ENCODE measurements at regions not wholly inside any gene's neighbourhood (a gene's known extent, or its start where the extent isn't known, plus 50 kb on each side); places are given as distances from the start of the nearest gene placed in this dataset.
"Not testable (repeated sequence)": the region's sequence is repeated elsewhere in the genome, so short reads cannot be mapped to it uniquely, and the experiment has no call there.

- Histone ChIP-seq H3K4me3 (no peak overlapping the region), H3K27ac (no peak overlapping the region), H3K27me3 (no peaks in the 10 kb centered on the region), H3K9me3 (no peaks in the 10 kb centered on the region), H3K36me3 (no peaks in the 10 kb centered on the region), H3K4me1 (peaks cover 0 to 7% (median 3%) of the 10 kb centered on the region in 4 donors)
- intact Hi-C loops (cut with DNase I) = no loop called here
- TF ChIP-seq POLR2A (IDR thresholded peaks at IDR 0.05) (no peak), CTCF (IDR thresholded peaks at IDR 0.05) (no peak)
- ATAC-seq (no peak), DNase-seq (no peak)
Observed at GRCh38 chr14:36426113-36426512, 93.9 kb downstream of the NKX2-1 start.

DNA sequence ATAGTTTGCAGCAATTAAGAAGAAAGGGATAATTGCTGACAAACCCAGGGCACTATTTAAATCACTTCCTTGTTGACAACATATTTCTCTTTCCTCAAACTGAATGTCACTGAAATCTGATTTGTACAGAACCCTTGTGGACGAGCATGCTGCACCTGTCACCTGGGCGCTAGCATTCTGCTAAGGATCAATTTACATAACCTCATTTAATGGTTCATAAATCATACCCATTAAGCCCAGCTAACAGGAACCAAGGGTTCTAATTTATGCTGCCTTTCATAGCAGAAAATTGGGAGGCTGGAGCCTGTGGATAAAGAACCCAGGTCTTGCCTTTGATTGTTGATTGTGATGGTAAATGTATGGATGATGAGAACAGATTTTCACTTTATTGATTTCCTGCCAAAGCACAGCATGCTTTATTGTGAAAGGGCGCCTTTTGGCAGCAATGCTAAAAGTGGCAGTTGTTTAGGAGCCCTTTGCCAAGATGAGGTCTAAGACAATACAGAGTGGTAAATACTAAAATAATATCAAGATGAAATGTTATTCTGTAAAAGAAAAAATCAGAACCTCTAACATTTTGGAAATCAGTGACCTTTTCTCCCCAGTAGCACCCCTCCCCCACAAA lies 95.4 kb downstream of the NKX2-1 start:
- Histone ChIP-seq H3K4me3 (no peak overlapping the region), H3K27ac (no peak overlapping the region), H3K4me1 (no peaks in the 10 kb centered on the region), H3K27me3 (no peaks in the 10 kb centered on the region), H3K36me3 (no peaks in the 10 kb centered on the region), H3K9me3 (no peaks in the 10 kb centered on the region)
- ATAC-seq (peak in 2 of 4 donors; percentile 61 to 63), DNase-seq (no peak)
- intact Hi-C loops (cut with DNase I) = no loop called here
- 69% methylated on average over 3 of the region's 3 CpGs for WGBS (ENCODE audit: insufficient coverage, low coverage, low lambda C conversion rate, missing lambda C conversion rate)
- no peak for TF ChIP-seq POLR2A (IDR thresholded peaks at IDR 0.05)
- TF ChIP-seq CTCF (IDR thresholded peaks at IDR 0.05) = no peak

- DNase-seq = no peak
- no peak for ATAC-seq
- 75% methylated on average over 4 of the region's 5 CpGs for WGBS (ENCODE audit: insufficient coverage, low coverage, low lambda C conversion rate, missing lambda C conversion rate)
Observed at GRCh38 chr14:36423430-36423829, 96.6 kb downstream of the NKX2-1 start.

GRCh38 chr14:36420149-36420687 lies 99.8 kb upstream of the MBIP start:
- intact Hi-C loops (cut with DNase I) = no loop called here
- no peak overlapping the region for H3K4me3 ChIP-seq
- H3K27me3 ChIP-seq = no peaks in the 10 kb centered on the region
- H3K27ac ChIP-seq = no peak overlapping the region
- 43% methylated on average over 4 of the region's 4 CpGs for WGBS (ENCODE audit: insufficient coverage, low coverage, low lambda C conversion rate, missing lambda C conversion rate)
- no peak for ATAC-seq
- no peaks in the 10 kb centered on the region for H3K9me3 ChIP-seq
- H3K4me1 ChIP-seq = no peaks in the 10 kb centered on the region
- H3K36me3 ChIP-seq = no peaks in the 10 kb centered on the region
- DNase-seq = no peak
- no peak for TF ChIP-seq POLR2A (IDR thresholded peaks at IDR 0.05)
- TF ChIP-seq CTCF (IDR thresholded peaks at IDR 0.05) = no peak

More at GRCh38 chr14:36423430-36423829, 96.6 kb downstream of the NKX2-1 start:
- no peaks in the 10 kb centered on the region for H3K36me3 ChIP-seq
- H3K27me3 ChIP-seq = no peaks in the 10 kb centered on the region
- no peaks in the 10 kb centered on the region for H3K4me1 ChIP-seq
- no peaks in the 10 kb centered on the region for H3K9me3 ChIP-seq
- TF ChIP-seq POLR2A (IDR thresholded peaks at IDR 0.05) = no peak
- TF ChIP-seq CTCF (IDR thresholded peaks at IDR 0.05) = no peak
- intact Hi-C loops (cut with DNase I) = no loop called here
- H3K27ac ChIP-seq = no peak overlapping the region
- H3K4me3 ChIP-seq = no peak overlapping the region

DNA sequence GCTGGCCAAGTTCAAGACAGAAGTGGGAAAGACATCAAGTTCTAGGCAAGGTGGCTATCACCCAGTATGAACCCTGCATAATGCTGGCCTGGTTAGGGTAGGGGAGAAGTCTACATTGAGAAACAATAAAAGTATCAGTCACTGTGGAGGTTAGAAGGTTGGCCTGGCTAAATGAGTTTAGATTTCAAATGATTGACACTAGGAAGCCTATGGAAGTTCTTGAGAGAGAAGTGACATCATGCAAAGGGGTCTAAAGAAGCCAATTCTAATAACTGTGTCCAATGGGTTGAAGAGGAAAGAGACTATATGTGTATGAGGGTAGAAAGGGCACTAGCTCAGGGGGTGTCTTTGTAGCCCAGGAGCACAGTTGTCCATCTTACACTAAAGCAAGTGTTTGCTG lies 98.5 kb upstream of the MBIP start:
- no peak for TF ChIP-seq POLR2A (IDR thresholded peaks at IDR 0.05)
- TF ChIP-seq CTCF (IDR thresholded peaks at IDR 0.05) = no peak
- no peaks in the 10 kb centered on the region for H3K36me3 ChIP-seq
- intact Hi-C loops (cut with DNase I) = no loop called here
- no peak overlapping the region for H3K27ac ChIP-seq
- no peak for DNase-seq
- H3K9me3 ChIP-seq = no peaks in the 10 kb centered on the region
- no peak overlapping the region for H3K4me3 ChIP-seq
- H3K27me3 ChIP-seq = no peaks in the 10 kb centered on the region
- no peak for ATAC-seq
- H3K4me1 ChIP-seq = no peaks in the 10 kb centered on the region

DNA sequence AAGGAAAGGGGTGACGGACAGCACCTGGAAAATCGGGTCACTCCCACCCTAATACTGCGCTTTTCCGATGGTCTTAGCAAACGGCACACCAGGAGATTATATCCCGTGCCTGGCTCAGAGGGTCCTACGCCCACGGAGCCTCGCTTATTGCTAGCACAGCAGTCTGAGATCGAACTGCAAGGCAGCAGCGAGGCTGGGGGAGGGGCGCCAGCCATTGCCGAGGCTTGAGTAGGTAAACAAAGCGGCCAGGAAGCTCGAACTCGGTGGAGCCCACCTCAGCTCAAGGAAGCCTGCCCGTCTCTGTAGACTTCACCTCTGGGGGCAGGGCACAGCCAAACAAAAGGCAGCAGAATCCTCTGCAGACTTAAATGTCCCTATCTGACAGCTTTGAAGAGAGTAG lies 91.5 kb upstream of the MBIP start:
- H3K27ac ChIP-seq; H3K27me3 ChIP-seq; intact Hi-C loops (cut with DNase I); H3K9me3 ChIP-seq; DNase-seq; ATAC-seq; H3K36me3 ChIP-seq; H3K4me1 ChIP-seq; H3K4me3 ChIP-seq: not testable (repeated sequence)
- WGBS (ENCODE audit: insufficient coverage, low coverage, low lambda C conversion rate, missing lambda C conversion rate) = 60% methylated on average over 1 of the region's 17 CpGs
